Activated CD8-positive, alpha-beta memory T cell treated with anti-CD3 and anti-CD28 coated beads for 1 hour (primary cell): ENCODE measurements at regions not wholly inside any gene's neighbourhood (a gene's known extent, or its start where the extent isn't known, plus 50 kb on each side); places are given as distances from the start of the nearest gene placed in this dataset.

Source experiments
- DNase-seq, 2 donors: peaks; one replicate each; pipeline ENCODE4 v3.0.0-alpha.2; 2020; ENCODE audit warnings: low read depth in 1 of 2; ENCODE audit errors: extremely low read depth in 1 of 2

GRCh38 chr9:118984607-118985006, 384.6 kb downstream of the BRINP1 start:
- no peak for DNase-seq

GRCh38 chr9:118985851-118986250, 383.4 kb downstream of the BRINP1 start:
- DNase-seq: no peak

GRCh38 chr9:118987167-118987566, 382.1 kb downstream of the BRINP1 start:
- no peak for DNase-seq

GRCh38 chr9:118990949-118991348, 378.3 kb downstream of the BRINP1 start:
- DNase-seq: no peak

GRCh38 chr9:118991366-118992285, 377.6 kb downstream of the BRINP1 start:
- DNase-seq: no peak

- DNase-seq: no peak
Observed at GRCh38 chr9:118992813-118993794, 376.1 kb downstream of the BRINP1 start.

GRCh38 chr9:118993965-118994364, 375.3 kb downstream of the BRINP1 start:
- no peak for DNase-seq

GRCh38 chr9:119002491-119002890, 366.7 kb downstream of the BRINP1 start:
- DNase-seq: no peak

GRCh38 chr9:119003201-119003611, 366.0 kb downstream of the BRINP1 start:
- no peak for DNase-seq

- DNase-seq: no peak
Observed at GRCh38 chr9:119003882-119004617, 365.2 kb downstream of the BRINP1 start.

GRCh38 chr9:119004618-119004990, 364.6 kb downstream of the BRINP1 start:
- no peak for DNase-seq

- no peak for DNase-seq
Observed at GRCh38 chr9:119005162-119005561, 364.1 kb downstream of the BRINP1 start.

- no peak for DNase-seq
Observed at GRCh38 chr9:119009249-119009648, 360.0 kb downstream of the BRINP1 start.

GRCh38 chr9:119020284-119020683, 349.0 kb downstream of the BRINP1 start:
- no peak for DNase-seq

GRCh38 chr9:119020730-119021333, 348.4 kb downstream of the BRINP1 start:
- no peak for DNase-seq

GRCh38 chr9:119026120-119026519, 343.1 kb downstream of the BRINP1 start:
- no peak for DNase-seq

- no peak for DNase-seq
Observed at GRCh38 chr9:119027901-119028699, 341.1 kb downstream of the BRINP1 start.

GRCh38 chr9:119029886-119030285, 339.3 kb downstream of the BRINP1 start:
- DNase-seq: no peak

- DNase-seq: no peak
Observed at GRCh38 chr9:119033596-119033995, 335.6 kb downstream of the BRINP1 start.

- no peak for DNase-seq
Observed at GRCh38 chr9:119036969-119037368, 332.3 kb downstream of the BRINP1 start.
